Suprapubic skin (tissue), 4 donors: ENCODE measurements at regions not wholly inside any gene's neighbourhood (a gene's known extent, or its start where the extent isn't known, plus 50 kb on each side); places are given as distances from the start of the nearest gene placed in this dataset.

Experiments
- DNase-seq, 2 donors: peaks; one replicate each; pipeline ENCODE4 v3.0.0-alpha.2; 2019; ENCODE audit warnings: low spot score in 2 of 2
- H3K27ac ChIP-seq: fragments of 200-600 bp; sonication (generic); one replicate; pipeline ENCODE4 v1.5.1; 2019
- H3K27me3 ChIP-seq: fragments of 200-600 bp; sonication (generic); one replicate; pipeline ENCODE4 v1.5.1; 2019
- H3K36me3 ChIP-seq: fragments of 200-600 bp; sonication (generic); one replicate; pipeline ENCODE4 v1.5.1; 2019
- H3K4me1 ChIP-seq: fragments of 200-600 bp; sonication (generic); one replicate; pipeline ENCODE4 v1.5.1; 2019
- H3K4me3 ChIP-seq: fragments of 200-600 bp; sonication (generic); one replicate; pipeline ENCODE4 v1.5.1; 2019; ENCODE audit warnings: mild to moderate bottlenecking
- H3K9me3 ChIP-seq: fragments of 200-600 bp; sonication (generic); one replicate; pipeline ENCODE4 v1.5.1; 2019
- CTCF ChIP-seq, 2 donors: fragments of 200-600 bp in 1 of 2; fragments of 450-650 bp in 1 of 2; sonication (generic) in 1 of 2; IDR thresholded peaks; one replicate each; pipeline ENCODE4 v1.5.1; 2016 to 2019; ENCODE audit warnings: antibody characterized with exemption in 2 of 2, mild to moderate bottlenecking in 1 of 2, moderate library complexity in 1 of 2
- EP300 ChIP-seq: sonication (generic); formaldehyde crosslinking; IDR thresholded peaks from one replicate; pipeline ENCODE4 v1.6.1; 2017; ENCODE audit warnings: antibody characterized with exemption
- POLR2A ChIP-seq, 2 donors: fragments of 450-650 bp; IDR thresholded peaks; one replicate each; pipeline ENCODE4 v1.6.1; 2017; ENCODE audit warnings: antibody characterized with exemption in 2 of 2, mild to moderate bottlenecking in 2 of 2, moderate library complexity in 2 of 2
- POLR2AphosphoS5 ChIP-seq, 3 donors: sonication (generic); formaldehyde crosslinking; IDR thresholded peaks; one replicate each; pipeline ENCODE4 v1.6.1; 2017; ENCODE audit warnings: antibody characterized with exemption in 3 of 3
- WGBS: methylation state at CpG from one replicate; pipeline ENCODE4 v1.1.5; 2018; 5-methylcytosine and 5-hydroxymethylcytosine counted together

- H3K27me3 ChIP-seq, result peaks cover 11% of the 10 kb centered on the region
- TF ChIP-seq CTCF (IDR thresholded peaks at IDR 0.05) (no peak), POLR2AphosphoS5 (IDR thresholded peaks at IDR 0.05) (no peak), EP300 (no peak), POLR2A (IDR thresholded peaks at IDR 0.05) (no peak)
- H3K4me1 ChIP-seq, result no peaks in the 10 kb centered on the region
- no peak overlapping the region for H3K27ac ChIP-seq
- no peak overlapping the region for H3K4me3 ChIP-seq
- WGBS, result 80% methylated on average over 5 of the region's 5 CpGs
- H3K36me3 ChIP-seq, result no peaks in the 10 kb centered on the region
- H3K9me3 ChIP-seq, result no peaks in the 10 kb centered on the region
- DNase-seq, result no peak
Measured at GRCh38 chr20:4581838-4582237, 104.4 kb upstream of the PRNP start.

GRCh38 chr20:4578375-4578774 lies 107.9 kb upstream of the PRNP start:
- TF ChIP-seq POLR2AphosphoS5 (IDR thresholded peaks at IDR 0.05), result no peak
- TF ChIP-seq EP300, result no peak
- TF ChIP-seq POLR2A (IDR thresholded peaks at IDR 0.05), result no peak
- no peak for TF ChIP-seq CTCF (IDR thresholded peaks at IDR 0.05)
- DNase-seq, result no peak
- no peak overlapping the region for H3K4me3 ChIP-seq
- no peak overlapping the region for H3K27ac ChIP-seq
- H3K36me3 ChIP-seq, result no peaks in the 10 kb centered on the region
- no peaks in the 10 kb centered on the region for H3K9me3 ChIP-seq
- 82% methylated on average over 1 of the region's 1 CpG for WGBS
- peaks cover 30% of the 10 kb centered on the region for H3K27me3 ChIP-seq
- no peaks in the 10 kb centered on the region for H3K4me1 ChIP-seq

- DNase-seq, result no peak
- H3K27me3 ChIP-seq, result peaks cover 26% of the 10 kb centered on the region
- H3K4me3 ChIP-seq, result no peak overlapping the region
- no peaks in the 10 kb centered on the region for H3K9me3 ChIP-seq
- no peaks in the 10 kb centered on the region for H3K4me1 ChIP-seq
- TF ChIP-seq CTCF (IDR thresholded peaks at IDR 0.05) (no peak), POLR2AphosphoS5 (IDR thresholded peaks at IDR 0.05) (no peak), EP300 (no peak), POLR2A (IDR thresholded peaks at IDR 0.05) (no peak)
- no peak overlapping the region for H3K27ac ChIP-seq
- H3K36me3 ChIP-seq, result no peaks in the 10 kb centered on the region
- whole genome bisulfite sequencing, result 72% methylated on average over 3 of the region's 3 CpGs
Measured at GRCh38 chr20:4574356-4574690, 111.9 kb upstream of the PRNP start.

- no peak overlapping the region for H3K4me3 ChIP-seq
- no peaks in the 10 kb centered on the region for H3K36me3 ChIP-seq
- 36% methylated on average over 8 of the region's 8 CpGs for WGBS
- H3K27me3 ChIP-seq, result peaks cover 26% of the 10 kb centered on the region
- DNase-seq, result no peak
- TF ChIP-seq POLR2AphosphoS5 (IDR thresholded peaks at IDR 0.05) (no peak), EP300 (no peak)
- no peak overlapping the region for H3K27ac ChIP-seq
- no peaks in the 10 kb centered on the region for H3K9me3 ChIP-seq
- no peaks in the 10 kb centered on the region for H3K4me1 ChIP-seq
Measured at GRCh38 chr20:4573564-4574355, 112.5 kb upstream of the PRNP start.

GRCh38 chr20:4571759-4572531 lies 114.3 kb upstream of the PRNP start:
- TF ChIP-seq EP300 (no peak), CTCF (IDR thresholded peaks at IDR 0.05) (no peak), POLR2A (IDR thresholded peaks at IDR 0.05) (no peak), POLR2AphosphoS5 (IDR thresholded peaks at IDR 0.05) (no peak)
- WGBS, result 73% methylated on average over 8 of the region's 8 CpGs
- Histone ChIP-seq H3K36me3 (no peaks in the 10 kb centered on the region), H3K4me3 (no peak overlapping the region), H3K4me1 (no peaks in the 10 kb centered on the region), H3K27ac (no peak overlapping the region), H3K27me3 (peaks cover 26% of the 10 kb centered on the region), H3K9me3 (no peaks in the 10 kb centered on the region)
- no peak for DNase-seq
